Stimulated activated CD4-positive, alpha-beta T cell treated with anti-CD3 and anti-CD28 coated beads, Interleukin-12 subunit alpha, Interleukin-12 subunit beta, amount 100 ng/mL, for 48 hours (primary cell): ENCODE measurements at regions not wholly inside any gene's neighbourhood (a gene's known extent, or its start where the extent isn't known, plus 50 kb on each side); places are given as distances from the start of the nearest gene placed in this dataset.

Experiments used
- DNase-seq, 3 donors: peaks; one replicate each; pipeline ENCODE4 v3.0.0-alpha.2; 2020; ENCODE audit warnings: low read depth in 2 of 3, low spot score in 1 of 3

GRCh38 chr12:22982635-22983034 lies 357.7 kb downstream of the ETNK1 start:
- DNase-seq: no peak

- no peak for DNase-seq
These were observed 362.0 kb downstream of the ETNK1 start for GRCh38 chr12:22986997-22987396.

DNA sequence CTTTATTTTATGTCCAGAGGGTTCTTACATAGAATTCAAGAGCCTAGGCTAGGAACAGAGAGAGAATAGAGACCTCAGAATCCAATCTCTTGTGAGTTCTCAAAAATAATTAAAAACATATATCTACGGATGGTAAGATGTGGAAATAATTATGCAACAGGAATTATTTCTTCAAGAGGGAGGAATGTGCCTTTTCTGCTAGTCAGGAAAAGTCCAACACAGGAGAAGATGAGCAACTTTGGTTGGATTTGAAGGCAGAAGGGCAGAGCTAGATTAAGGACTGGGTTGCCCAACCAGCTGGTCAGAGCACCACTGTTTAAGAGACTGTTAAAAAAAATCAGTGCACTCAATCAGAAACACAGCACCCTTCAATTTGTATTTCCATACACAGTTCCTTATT lies 365.5 kb downstream of the ETNK1 start:
- no peak for DNase-seq

DNA sequence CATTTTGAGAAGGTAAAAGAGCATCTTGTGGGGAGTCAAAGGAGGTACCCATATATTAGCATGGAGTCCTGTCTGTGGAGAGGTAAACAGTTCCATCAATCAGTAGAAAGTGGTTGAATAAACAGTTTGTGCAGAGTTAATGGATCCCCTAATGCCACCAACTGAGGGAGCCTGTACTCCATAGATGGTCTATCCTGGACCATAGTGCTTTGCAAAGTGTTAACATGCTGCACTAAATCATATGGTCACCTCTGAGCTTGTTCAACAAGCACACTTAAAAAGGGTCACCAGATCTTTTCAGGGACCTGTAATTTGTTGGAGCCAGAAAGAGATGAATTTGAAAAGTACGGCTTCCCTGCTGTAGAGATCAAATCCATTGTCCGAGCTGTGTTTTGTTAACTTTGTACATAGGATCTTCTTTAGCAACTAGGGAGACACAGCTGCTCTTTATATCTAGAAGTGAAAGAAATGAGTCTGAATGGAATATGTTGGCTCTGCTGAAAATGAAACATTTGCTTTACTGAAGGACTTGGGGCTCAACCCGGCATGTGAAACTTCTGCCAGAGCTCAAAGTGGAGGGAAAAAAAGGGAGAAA lies 366.4 kb downstream of the ETNK1 start:
- no peak for DNase-seq

DNA sequence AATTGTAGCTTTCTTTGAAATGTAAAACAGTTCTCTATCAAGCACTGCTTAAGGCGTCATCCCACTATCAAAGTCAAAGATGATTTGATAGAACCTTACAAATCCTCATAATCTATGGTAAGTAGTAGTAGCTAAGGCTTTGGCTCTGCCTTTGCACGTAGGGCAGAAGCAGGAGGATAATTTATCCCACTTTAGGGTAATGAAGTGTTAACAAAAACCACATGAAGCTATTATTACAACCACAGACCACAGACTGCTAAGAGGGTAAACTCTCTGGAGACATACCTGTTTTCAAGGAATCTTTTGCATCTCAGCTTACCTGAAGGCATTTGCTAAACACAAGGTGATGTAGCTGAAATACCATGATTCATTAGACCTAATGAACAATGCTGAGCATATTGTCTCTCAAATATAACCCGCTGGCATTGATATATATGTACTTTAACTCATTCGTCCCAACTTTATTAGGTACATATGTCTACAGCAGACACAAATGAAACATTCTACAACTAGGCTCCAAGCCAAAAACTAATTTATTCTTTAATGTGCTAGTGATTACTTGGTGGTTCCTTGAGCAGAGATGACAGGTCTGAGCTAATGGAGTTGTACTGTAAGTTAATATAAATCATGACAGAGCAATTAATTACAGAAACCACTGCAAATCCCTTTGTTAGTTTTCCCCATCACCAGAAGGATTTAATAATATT lies 368.8 kb downstream of the ETNK1 start:
- DNase-seq: no peak

DNA sequence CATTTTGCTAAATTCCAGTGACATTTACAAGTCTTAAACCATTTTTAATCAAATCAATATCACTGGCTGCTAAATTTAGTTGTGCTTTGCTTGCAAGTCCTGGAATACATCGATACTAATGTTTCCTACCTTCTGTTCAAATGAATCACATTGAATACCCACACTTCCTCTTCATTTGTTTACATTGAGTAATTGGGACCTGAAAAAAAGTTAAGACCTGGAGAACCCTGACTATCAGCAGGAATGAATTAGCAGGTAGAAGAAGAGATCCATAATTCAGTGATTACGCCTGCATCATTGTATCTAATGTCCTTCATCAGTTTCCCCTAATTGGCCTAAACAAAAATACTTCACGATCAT lies 369.3 kb downstream of the ETNK1 start:
- DNase-seq: no peak

DNA sequence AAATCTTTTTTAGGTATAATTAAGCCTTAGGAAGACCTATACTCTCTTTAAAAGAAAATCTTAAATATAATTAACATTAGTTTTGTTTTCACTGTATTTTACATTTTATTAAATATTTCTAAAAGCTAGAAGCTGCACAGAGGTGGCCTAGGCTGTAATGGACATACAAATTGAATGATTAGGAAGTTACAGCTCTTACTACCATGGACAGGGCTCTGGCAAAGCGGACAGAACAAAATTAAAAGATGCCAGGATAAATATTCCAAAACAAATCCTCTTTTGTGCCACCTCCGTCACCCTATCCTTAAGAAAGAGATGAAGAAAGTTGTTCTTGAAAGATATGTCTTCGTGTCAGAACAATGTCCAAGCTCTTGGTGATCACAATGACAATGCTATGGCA lies 376.5 kb downstream of the ETNK1 start:
- DNase-seq: no peak

DNA sequence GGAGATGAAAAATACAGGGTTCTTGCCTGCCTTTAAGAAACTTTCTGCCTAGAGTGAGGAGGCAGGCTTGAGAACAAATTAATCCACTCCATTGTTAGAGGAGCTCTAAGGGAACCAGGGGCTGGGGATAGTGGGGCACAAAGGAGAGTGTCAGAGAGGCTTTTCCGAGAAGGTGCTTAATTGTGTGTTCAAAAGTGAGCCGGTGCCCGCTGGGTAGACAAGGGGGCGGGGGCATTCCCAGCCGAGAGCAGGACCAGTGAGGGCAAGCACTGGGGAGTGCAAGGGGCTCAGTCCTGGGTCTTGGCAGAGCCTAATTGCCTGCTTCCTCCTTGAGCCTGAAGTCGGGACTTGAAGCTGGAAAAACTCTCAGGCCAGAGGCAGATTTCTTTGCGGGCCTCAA lies 377.4 kb downstream of the ETNK1 start:
- DNase-seq: no peak

DNA sequence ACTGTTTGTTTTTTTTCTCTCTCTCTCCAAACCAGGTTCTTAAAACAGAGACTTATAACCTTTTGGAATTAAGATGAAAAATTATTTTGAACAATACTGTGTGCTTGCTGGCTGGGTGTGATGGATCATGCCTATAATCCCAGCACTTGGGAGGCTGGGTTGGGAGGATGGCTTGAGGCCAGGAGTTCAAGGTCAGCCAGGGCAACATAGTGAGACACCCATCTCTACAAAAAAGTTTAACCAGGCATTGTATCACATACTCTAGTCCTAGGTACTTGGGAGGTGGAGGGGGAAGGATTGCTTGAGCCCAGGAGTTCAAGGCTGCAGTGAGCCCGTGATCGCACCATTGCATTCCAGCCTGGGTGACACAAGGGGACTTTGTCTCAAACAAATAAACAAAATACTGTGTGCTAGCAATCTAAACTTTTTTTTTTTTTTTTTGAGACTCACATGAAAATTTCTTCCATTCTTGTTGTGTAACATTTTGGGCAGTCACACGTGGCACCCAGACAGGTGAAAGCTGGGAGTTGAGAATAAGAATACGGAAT lies 379.6 kb downstream of the ETNK1 start:
- no peak for DNase-seq

GRCh38 chr12:23005387-23005786 lies 380.4 kb downstream of the ETNK1 start:
- no peak for DNase-seq

DNA sequence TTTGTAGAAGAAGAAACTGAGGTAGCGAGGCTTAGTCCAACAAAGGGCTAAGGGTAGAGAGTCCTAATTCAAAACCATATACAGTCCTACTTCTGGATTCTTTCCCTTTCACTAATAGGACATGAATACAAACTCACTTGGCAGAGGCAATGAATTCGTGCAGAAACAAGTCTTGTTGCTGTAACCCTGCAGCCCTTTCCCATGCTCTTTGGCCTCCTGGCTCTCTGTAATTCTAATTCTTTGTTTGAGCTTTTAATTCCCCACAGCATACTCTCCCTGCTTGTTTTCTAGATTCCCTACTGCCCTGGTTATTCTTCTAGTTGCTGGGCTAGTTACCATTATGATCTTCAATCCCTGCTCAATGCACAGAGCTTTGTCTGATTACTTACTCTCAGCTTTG lies 381.4 kb downstream of the ETNK1 start:
- no peak for DNase-seq

DNA sequence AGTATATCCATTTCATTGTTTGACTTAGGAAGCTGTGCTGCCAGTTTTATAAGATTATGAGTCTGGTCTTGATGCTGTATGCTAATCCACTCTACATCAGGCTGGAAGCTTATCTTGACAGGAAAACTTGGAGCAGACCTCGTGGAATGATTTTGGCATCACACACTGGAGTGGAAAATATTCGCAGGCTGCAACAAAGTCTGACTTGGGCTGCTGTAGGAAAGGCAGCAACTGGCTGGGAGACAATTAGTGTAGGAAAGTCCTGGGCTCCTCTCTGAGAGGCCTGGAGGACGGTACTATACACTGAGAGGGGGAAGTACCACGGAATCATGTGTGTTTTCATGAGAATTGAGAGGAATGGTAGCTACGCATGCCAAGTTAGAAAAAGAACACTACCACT lies 383.7 kb downstream of the ETNK1 start:
- no peak for DNase-seq

- DNase-seq: no peak
These were observed 389.8 kb downstream of the ETNK1 start for GRCh38 chr12:23014749-23015148.

DNA sequence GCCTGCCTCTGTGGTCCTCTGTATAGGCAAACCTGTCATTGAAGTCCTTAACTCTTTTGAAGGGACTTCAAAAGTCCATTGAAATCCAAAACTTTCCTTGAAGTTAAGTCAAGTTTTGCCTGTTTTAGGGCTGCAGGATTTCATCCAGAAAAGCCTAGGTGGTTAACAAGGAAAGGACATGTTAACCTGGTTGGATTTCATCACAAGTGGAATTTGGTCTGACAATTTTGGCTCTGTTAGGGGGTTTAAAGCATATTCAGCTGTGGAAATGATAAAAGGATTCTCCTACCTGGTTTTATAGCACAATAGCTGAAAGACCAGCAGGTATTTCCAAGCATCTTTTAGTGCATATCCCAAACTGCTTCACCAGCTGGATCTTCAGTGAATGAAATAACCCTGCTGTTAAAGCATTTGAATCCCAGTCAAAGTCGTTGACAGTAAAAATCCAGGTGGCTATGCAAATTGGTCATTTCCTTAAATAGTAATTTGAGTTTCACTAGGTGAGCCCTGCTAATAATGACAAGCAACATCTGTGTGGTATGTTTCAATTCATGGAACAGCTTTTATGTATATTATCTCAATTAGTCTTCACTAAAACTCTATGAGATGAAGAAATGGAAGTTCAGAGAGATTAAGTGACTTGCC lies 400.5 kb downstream of the ETNK1 start:
- DNase-seq: no peak

- no peak for DNase-seq
These were observed 403.3 kb downstream of the ETNK1 start for GRCh38 chr12:23028158-23028802.

- DNase-seq: no peak
These were observed 404.2 kb downstream of the ETNK1 start for GRCh38 chr12:23029185-23029584.

- DNase-seq: no peak
These were observed 414.9 kb downstream of the ETNK1 start for GRCh38 chr12:23039834-23040233.

- DNase-seq: no peak
These were observed 416.8 kb downstream of the ETNK1 start for GRCh38 chr12:23041774-23042173.

GRCh38 chr12:23043646-23044045 lies 418.7 kb downstream of the ETNK1 start:
- DNase-seq: no peak

GRCh38 chr12:23049180-23049579 lies 424.2 kb downstream of the ETNK1 start:
- DNase-seq: no peak

GRCh38 chr12:23055004-23055403 lies 430.0 kb downstream of the ETNK1 start:
- no peak for DNase-seq

- no peak for DNase-seq
These were observed 432.6 kb downstream of the ETNK1 start for GRCh38 chr12:23057571-23057970.
